Activated CD4-positive, alpha-beta memory T cell treated with anti-CD3 and anti-CD28 coated beads for 36 hours (primary cell): ENCODE measurements at regions not wholly inside any gene's neighbourhood (a gene's known extent, or its start where the extent isn't known, plus 50 kb on each side); places are given as distances from the start of the nearest gene placed in this dataset.

ENCODE experiments used
- CTCF ChIA-PET: fragments of 350-600 bp; sonication (Branson Sonifier 250); formaldehyde crosslinking; loops from one replicate; lab custom pipeline; 2021; ENCODE audit warnings: antibody characterized with exemption, inconsistent platforms; lab: Charles Lee
- POLR2A ChIA-PET: fragments of 350-600 bp; sonication (Branson Sonifier 250); formaldehyde crosslinking; loops from one replicate; lab custom pipeline; 2021; ENCODE audit warnings: antibody characterized with exemption; lab: Charles Lee
- DNase-seq: peaks from one replicate; pipeline ENCODE4 v3.0.0-alpha.2; 2020
- H3K27ac Mint-ChIP-seq: one replicate; pipeline ENCODE4 v1.8.0; 2021; ENCODE audit warnings: mixed read lengths
- H3K27me3 Mint-ChIP-seq: one replicate; pipeline ENCODE4 v1.8.0; 2021; ENCODE audit warnings: mixed read lengths
- H3K36me3 Mint-ChIP-seq: one replicate; pipeline ENCODE4 v1.8.0; 2021; ENCODE audit warnings: mixed read lengths
- H3K4me1 Mint-ChIP-seq: one replicate; pipeline ENCODE4 v1.8.0; 2021; ENCODE audit warnings: low read depth, mixed read lengths
- H3K4me3 Mint-ChIP-seq: one replicate; pipeline ENCODE4 v1.8.0; 2021; ENCODE audit warnings: mild to moderate bottlenecking, mixed read lengths
- H3K9me3 Mint-ChIP-seq: one replicate; pipeline ENCODE4 v1.8.0; 2021; ENCODE audit warnings: mixed read lengths
- intact Hi-C: fragments of 100-400 bp; cut with micrococcal nuclease; formaldehyde crosslinking; loops from one replicate; pipeline ENCODE4 v1.15.1; 2023

DNA sequence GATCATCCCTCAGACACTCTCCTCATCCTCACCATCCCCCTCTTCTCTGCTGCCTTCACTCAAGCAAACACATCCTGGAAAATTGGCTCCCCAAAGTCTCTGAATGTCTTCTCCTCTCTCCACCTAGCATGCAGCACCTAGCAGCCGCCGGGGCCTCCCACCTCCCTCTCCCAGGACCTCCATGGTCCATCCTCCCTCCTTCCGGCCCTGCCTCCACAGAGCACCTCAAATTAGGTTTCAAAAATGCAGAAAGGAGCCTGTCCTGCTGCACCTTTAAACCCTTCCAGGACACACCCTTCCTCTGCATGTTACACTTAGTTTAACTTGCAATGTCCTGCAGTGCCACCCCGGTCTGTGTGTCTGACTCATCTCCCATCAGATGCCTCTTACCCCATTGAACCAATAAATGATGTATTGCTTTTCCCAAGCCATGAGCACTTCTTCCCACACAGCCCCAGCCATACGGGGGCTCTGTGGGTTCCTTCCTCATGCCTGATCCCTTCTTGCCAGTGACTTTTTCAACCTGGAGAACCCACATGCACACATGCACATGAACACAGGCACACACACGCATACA lies 582.5 kb upstream of the MGMT start:
- no peak overlapping the region for H3K4me3 Mint-ChIP-seq
- H3K27ac Mint-ChIP-seq: no peak overlapping the region

DNA sequence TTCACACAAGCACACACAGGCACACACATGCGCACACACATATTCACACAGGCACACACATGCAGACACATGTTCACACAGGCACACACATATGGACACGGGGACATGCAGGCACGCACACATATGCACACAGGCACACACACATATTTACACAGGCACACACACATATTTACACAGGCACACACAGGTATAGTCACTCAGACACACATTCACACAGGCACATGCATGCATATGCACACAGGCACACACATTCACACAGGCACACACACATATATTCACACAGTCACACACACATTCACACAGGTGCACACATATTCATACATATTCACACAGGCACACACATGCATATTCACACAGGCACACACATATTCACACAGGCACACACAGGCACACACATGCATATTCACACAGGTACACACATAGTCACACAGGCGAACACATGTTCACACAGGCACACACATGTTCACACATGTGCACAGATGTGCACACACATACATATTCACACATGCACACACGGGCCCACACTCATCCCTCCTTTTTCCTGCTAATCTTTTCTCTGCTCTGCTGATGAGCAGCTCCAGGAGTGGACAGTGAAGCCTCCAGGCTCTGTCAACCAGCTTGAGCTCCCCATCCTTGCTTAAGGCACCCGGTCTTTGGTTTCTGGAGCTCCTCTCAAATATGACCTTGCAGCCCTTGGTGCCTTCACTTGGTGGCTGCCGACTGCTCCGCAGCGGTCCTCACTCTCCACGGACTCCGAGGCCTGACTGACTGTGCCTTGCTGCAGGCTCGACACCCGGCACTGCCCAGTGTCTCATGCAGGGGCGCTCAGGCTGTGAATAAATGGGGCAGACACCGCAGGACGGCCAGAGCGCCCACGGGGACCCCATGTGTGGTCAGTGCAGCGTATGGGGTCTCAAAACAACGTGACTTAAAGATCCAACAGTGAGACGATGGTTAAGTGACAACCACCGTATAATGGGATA lies 581.2 kb upstream of the MGMT start:
- no peaks in the 10 kb centered on the region for H3K36me3 Mint-ChIP-seq
- DNase-seq: no peak
- ChIA-PET CTCF (no interaction called here), POLR2A (no interaction called here)
- H3K4me1 Mint-ChIP-seq: no peaks in the 10 kb centered on the region
- H3K4me3 Mint-ChIP-seq: no peak overlapping the region
- no peak overlapping the region for H3K27ac Mint-ChIP-seq
- H3K9me3 Mint-ChIP-seq: peaks cover 10% of the 10 kb centered on the region
- H3K27me3 Mint-ChIP-seq: peaks cover 4% of the 10 kb centered on the region
- intact Hi-C loops: no loop called here

More for the DNA sequence above, 582.5 kb upstream of the MGMT start:
- no peak for DNase-seq
- no peaks in the 10 kb centered on the region for H3K36me3 Mint-ChIP-seq
- peaks cover 6% of the 10 kb centered on the region for H3K9me3 Mint-ChIP-seq
- CTCF ChIA-PET: no interaction called here
- POLR2A ChIA-PET: no interaction called here
- peaks cover 4% of the 10 kb centered on the region for H3K27me3 Mint-ChIP-seq
- no peaks in the 10 kb centered on the region for H3K4me1 Mint-ChIP-seq
- intact Hi-C loops: no loop called here

DNA sequence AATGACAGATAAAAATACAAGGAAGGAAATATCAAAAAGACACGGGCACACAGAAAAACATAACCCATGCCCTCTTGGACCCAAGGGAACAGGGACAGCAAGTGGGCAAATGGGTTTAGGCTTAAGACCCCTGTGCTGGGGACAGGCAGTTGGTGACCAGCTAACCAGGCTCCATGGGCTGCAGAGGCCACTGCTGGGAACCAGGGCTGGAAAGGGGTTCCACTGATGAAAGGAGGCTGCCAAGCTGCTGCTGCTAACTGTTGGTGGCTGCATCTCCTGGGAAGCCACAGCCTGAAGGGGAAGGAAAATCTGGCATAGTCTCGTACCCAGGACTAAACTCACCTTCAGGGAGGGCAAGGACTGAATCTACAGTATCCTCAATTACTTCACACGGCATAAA lies 579.2 kb upstream of the MGMT start:
- H3K4me1 Mint-ChIP-seq: no peaks in the 10 kb centered on the region
- no peak for DNase-seq
- CTCF ChIA-PET: no interaction called here
- H3K9me3 Mint-ChIP-seq: peaks cover 10% of the 10 kb centered on the region
- POLR2A ChIA-PET: no interaction called here
- H3K4me3 Mint-ChIP-seq: no peak overlapping the region
- intact Hi-C loops: no loop called here
- no peaks in the 10 kb centered on the region for H3K27me3 Mint-ChIP-seq
- H3K27ac Mint-ChIP-seq: no peak overlapping the region
- H3K36me3 Mint-ChIP-seq: no peaks in the 10 kb centered on the region

DNA sequence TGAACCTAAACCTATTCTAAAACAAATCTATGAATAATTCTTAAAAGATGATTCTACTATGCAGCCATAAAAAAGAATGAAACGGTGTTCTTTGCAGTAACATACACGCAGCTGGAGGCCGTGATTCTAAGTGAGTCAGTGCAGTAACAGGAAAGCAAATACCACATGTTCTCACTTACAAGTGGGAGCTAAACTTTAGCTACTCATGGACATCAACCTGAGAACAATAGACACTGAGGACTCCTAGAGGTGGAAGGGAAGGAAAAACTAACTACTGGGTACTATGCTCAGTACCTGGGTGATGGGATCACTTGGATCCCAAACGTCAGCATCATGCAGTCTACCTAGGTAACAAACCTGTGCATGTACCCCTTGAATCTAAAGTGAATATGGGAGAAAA lies 575.0 kb upstream of the MGMT start:
- intact Hi-C loops: no loop called here
- POLR2A ChIA-PET: no interaction called here
- Mint-ChIP-seq H3K4me3 (no peak overlapping the region), H3K36me3 (no peaks in the 10 kb centered on the region), H3K4me1 (no peaks in the 10 kb centered on the region), H3K9me3 (peaks cover 10% of the 10 kb centered on the region), H3K27ac (no peak overlapping the region), H3K27me3 (no peaks in the 10 kb centered on the region)
- CTCF ChIA-PET: no interaction called here
- DNase-seq: no peak

DNA sequence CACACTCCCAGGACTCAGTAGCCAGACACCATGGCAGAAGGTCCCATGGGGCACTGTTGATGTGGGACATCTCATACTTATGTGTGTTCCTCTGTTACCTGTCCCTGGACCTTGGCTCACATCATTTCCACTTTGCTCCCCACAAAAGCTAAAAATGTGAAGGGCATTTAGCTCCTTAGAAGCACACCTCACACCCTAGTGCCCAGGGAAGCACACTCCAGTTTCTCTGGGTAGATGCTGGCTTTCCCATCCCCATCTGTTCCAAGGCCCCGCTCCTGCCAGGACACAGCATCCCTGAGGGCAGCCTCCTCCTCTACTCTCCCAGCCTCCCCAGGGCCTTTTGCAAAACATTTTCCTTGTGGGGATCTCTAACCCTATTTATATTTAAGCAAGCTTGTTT lies 572.4 kb upstream of the MGMT start:
- ChIA-PET CTCF (interaction anchor here (1.2 kb wide), 1 partner anchor 35 kb away, joined by 3 read pairs; no protein-coding TSS in a partner anchor), POLR2A (no interaction called here)
- Mint-ChIP-seq H3K9me3 (peaks cover 3% of the 10 kb centered on the region), H3K36me3 (no peaks in the 10 kb centered on the region), H3K4me1 (no peaks in the 10 kb centered on the region), H3K4me3 (no peak overlapping the region), H3K27ac (no peak overlapping the region), H3K27me3 (no peaks in the 10 kb centered on the region)
- DNase-seq: no peak
- intact Hi-C loops: no loop called here

DNA sequence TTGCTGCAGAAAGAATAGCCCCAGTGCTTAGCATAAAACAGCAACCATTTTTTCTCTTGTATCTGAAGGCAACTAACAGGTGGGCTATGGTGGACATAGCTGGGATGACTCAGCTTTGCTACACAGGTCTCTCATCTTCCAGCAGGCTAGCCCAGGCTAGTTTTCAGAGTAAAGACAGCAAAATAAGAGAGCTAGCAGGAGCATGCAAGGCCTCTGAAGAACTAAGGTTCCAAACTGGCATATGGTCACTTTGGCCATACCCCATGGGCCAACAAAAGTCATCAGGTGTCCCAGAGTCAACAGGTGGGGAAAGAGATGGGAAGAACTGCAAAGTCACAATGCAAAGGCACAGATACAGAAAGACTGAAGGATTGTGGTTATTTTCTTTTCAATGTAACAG lies 571.6 kb upstream of the MGMT start:
- no peaks in the 10 kb centered on the region for H3K4me1 Mint-ChIP-seq
- no peak for DNase-seq
- no peaks in the 10 kb centered on the region for H3K27me3 Mint-ChIP-seq
- no peaks in the 10 kb centered on the region for H3K9me3 Mint-ChIP-seq
- H3K4me3 Mint-ChIP-seq: no peak overlapping the region
- ChIA-PET POLR2A (no interaction called here), CTCF (interaction anchor here (0.6 kb wide), 1 partner anchor 1452 kb away, joined by 3 read pairs; no protein-coding TSS in a partner anchor)
- intact Hi-C loops: no loop called here
- H3K27ac Mint-ChIP-seq: no peak overlapping the region
- H3K36me3 Mint-ChIP-seq: no peaks in the 10 kb centered on the region

DNA sequence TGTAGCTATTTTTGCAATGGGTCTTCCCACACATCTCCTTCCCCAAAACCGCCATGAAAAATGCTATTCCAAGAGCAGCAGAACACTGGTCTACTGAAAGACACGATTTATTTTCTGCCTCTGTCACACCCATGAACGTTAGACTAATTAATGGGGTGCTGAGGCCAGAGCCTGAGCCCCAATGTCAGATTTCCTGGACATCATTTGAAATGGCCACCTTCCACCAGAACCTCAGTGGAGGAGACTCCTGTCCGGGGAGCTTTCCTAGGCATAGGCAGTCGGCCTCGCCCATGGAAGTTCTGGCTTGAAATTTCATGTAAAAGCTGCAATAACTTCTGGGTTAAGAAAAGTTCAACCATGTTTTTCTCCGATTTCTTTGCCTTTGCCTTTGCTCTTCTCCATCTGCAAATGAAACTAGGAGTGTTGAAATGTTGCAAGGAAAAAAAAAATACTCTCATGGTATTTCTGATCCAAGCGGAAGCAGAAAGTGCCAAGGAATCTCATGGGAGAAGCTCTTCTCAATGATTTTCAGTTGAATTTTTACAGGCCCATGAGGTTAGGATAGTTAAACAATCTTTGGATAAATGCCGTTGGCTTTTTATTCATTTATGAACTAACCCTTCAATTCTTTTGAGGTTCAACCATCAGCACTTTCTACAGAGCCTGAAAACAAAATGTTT lies 570.8 kb upstream of the MGMT start:
- no peak overlapping the region for H3K27ac Mint-ChIP-seq
- H3K27me3 Mint-ChIP-seq: no peaks in the 10 kb centered on the region
- H3K4me3 Mint-ChIP-seq: no peak overlapping the region
- no peaks in the 10 kb centered on the region for H3K9me3 Mint-ChIP-seq
- POLR2A ChIA-PET: no interaction called here
- CTCF ChIA-PET: no interaction called here
- no peak for DNase-seq
- H3K36me3 Mint-ChIP-seq: no peaks in the 10 kb centered on the region
- intact Hi-C loops: no loop called here
- H3K4me1 Mint-ChIP-seq: no peaks in the 10 kb centered on the region

DNA sequence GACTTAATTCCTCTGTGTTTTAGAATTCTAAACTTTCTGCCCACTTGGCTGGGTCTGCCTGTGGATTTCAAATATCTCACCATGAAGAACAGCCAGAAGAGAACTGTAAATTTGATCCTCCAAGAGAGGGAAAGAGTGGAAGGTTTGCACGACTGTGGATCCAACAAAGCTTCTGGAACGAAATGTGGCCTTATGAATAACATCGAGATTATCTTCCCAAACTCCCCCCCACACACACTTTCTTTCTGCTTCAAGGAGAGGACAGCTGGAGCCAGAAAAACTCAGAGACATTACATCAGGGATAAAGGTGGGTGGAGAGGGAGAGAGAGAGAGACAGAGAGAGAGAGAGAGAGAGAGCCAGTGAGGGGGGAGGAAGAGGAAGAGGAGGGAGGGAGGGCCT lies 570.1 kb upstream of the MGMT start:
- Mint-ChIP-seq H3K27me3 (no peaks in the 10 kb centered on the region), H3K4me1 (no peaks in the 10 kb centered on the region), H3K27ac (no peak overlapping the region), H3K9me3 (no peaks in the 10 kb centered on the region), H3K36me3 (no peaks in the 10 kb centered on the region), H3K4me3 (no peak overlapping the region)
- ChIA-PET CTCF (no interaction called here), POLR2A (no interaction called here)
- intact Hi-C loops: no loop called here
- DNase-seq: no peak

DNA sequence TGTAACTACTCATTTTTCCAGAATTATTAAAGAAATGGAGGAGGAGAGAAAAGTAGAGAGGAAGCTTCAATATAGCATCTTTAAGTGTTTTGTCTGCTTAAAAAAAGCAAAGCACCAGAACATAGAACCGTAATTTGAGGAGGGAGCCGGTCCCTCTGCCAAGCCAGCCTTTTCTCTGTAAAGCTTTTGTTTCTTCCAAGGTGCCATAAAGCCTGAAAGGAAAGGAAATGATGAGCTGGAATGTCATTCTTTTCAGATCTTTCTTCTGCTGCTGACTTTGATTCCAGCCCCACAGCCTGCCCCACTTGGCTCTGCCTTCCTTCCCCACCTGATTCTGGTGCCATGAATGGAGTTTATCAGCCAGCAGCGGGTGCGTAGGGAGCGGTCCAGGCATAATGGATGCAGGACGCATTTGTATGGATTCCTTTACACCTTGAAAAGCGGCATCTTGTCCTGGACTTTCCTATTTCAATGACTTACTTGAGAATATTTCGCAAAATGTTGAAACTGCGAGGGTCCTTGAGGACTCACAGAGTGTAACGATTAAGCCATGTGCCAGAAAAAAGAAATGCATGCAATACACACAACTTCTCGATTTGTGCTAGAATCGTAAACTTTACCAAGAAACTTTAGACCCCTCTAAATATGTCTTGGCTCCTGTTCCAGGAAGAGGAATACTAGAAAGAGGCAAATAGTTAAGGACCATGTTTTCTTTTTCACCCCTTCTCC lies 569.5 kb upstream of the MGMT start:
- DNase-seq: no peak
- Mint-ChIP-seq H3K27me3 (no peaks in the 10 kb centered on the region), H3K9me3 (no peaks in the 10 kb centered on the region), H3K36me3 (no peaks in the 10 kb centered on the region), H3K4me1 (no peaks in the 10 kb centered on the region), H3K4me3 (no peak overlapping the region), H3K27ac (no peak overlapping the region)
- POLR2A ChIA-PET: no interaction called here
- CTCF ChIA-PET: no interaction called here
- intact Hi-C loops: no loop called here

DNA sequence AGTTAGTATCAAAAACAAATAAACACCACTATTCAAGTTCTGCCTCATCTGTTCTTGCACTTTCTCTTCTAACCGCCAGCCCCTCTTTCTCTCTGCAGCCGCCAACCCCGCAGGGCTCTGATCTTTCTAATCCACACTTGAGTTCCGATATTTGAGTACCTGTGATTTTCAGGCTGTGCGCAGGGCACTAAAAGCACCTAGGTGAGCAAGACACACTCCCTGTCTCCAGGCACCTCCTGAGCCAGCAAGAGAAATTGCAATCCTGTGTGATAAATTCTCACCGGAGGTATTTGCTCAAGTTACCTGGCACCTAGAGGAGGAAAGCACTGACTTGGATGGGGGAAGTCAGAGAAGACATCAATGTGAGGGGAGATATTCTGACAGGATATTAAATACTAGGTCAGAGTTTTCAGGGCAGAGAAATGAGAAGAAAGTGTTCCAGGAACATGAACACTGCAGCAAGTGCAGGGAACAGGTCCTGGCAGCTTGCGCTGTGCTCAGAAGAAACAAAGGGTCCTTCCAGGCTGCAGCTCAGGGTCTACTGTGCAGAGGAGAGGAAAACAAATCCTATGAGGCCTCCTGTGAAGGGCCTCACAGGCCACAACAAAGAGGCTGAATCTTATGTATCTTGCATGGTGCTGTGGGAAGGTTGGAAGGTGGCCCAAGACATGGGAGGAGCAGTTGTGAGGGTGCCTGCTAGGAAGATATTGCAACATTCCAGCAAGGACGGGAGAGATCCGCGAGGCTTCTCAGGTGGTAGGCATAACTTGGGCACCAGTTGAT lies 568.7 kb upstream of the MGMT start:
- intact Hi-C loops: no loop called here
- Mint-ChIP-seq H3K4me1 (no peaks in the 10 kb centered on the region), H3K9me3 (no peaks in the 10 kb centered on the region), H3K4me3 (no peak overlapping the region), H3K27ac (no peak overlapping the region), H3K36me3 (no peaks in the 10 kb centered on the region), H3K27me3 (no peaks in the 10 kb centered on the region)
- ChIA-PET POLR2A (no interaction called here), CTCF (no interaction called here)
- no peak for DNase-seq

DNA sequence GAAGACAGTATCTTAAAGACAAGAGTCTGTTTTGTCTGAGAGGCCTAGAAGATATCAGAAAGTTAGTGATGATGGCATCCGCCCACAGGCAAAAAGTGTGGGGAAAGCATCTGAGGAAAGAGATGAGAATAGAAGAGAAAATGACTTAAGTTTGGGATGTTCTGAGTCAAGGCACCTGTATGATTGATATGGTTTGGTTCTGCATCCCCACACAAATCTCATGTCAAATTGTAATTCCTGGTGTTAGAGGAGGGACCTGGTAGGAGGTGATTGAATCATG lies 568.2 kb upstream of the MGMT start:
- DNase-seq: no peak
- POLR2A ChIA-PET: no interaction called here
- CTCF ChIA-PET: no interaction called here
- Mint-ChIP-seq H3K27ac (no peak overlapping the region), H3K4me1 (no peaks in the 10 kb centered on the region), H3K27me3 (no peaks in the 10 kb centered on the region), H3K9me3 (no peaks in the 10 kb centered on the region), H3K36me3 (no peaks in the 10 kb centered on the region), H3K4me3 (no peak overlapping the region)
- intact Hi-C loops: no loop called here
